ENCODE measurements at regions not wholly inside any gene's neighbourhood (a gene's known extent, or its start where the extent isn't known, plus 50 kb on each side); places are given as distances from the start of the nearest gene placed in this dataset.
"Not testable (repeated sequence)": the region's sequence is repeated elsewhere in the genome, so short reads cannot be mapped to it uniquely, and the experiment has no call there.

DNA sequence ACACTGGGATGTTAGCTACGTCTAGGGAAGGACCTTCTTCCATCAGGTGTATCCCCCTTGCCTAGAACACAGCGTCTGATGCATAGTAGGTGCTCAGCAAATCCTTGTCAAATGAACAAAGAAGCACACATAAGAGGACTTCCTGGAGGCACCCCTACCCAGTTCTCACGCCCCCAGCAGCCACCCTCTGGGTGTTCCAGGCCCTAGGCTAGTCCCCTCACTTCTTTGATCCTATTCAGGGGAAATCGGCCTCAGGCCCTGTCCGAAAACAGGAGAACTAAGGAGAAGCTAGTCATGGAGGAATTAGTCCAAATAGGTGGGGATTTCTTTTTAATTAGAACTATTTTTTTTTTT is 84.7 kb upstream of the SIRPA start:
- DNase-seq: no peak

DNA sequence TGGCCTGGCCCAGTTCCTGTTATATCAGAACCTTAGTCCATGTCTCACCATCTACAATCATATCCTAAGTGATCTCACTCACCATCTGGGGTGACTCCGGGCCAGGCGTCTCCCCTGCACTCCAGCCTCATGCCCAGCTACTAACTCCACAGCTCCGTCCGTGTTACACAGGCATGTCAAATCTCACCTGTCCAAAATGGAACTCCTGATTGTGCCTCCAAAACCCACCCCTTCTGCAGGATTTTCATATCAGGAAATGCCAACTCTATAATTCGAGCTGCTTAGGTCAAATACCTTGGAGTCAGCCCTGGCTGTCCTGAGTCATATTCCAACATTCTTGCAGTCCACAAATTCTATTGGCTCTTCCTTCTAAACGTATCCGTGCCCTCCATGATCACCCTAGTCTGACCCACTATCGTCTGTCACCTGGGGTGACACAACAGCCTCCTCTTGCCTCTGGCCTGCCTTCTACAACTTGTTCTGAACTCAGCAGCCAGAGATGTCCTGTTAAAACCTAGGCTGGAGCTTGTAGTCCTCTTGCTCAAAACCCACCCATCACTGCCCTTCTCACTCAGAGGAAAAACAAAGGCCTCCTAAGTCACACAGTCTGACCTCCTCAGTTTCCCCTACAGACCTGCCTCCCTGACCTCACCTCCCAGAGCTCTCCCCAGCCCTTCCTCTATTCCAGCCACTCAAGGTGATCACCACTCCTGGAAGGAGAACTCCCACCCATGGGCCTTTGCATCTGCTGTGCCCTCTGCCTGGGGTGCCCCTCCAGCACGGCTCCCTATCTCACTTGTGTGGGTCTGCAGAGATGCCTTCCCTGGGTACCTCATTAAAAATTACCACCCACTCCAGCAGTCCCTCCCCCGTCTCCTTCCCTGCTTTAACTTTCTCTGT is 85.3 kb upstream of the SIRPA start:
- DNase-seq: no peak

DNA sequence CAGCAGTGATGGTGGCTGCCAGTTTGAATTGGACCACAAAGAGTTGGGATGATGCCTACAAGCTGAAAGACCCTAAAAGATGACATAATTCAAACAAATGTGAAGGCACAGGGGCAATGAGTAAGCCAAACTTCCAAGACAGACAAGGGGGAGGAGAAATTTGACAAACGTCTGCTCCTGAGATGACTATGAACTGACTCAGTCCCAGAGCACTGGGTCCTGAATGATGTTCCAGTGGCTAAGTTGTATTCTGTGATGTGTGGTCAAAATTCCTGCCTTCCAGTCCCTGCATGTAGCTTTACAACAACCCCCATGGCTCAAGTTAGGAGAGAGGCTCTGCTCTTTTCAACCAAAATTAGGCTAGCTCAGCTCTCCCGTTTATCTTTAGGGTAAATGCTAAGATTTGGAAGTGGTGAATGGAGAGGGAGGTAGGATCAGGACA is 86.1 kb upstream of the SIRPA start:
- DNase-seq: no peak

DNA sequence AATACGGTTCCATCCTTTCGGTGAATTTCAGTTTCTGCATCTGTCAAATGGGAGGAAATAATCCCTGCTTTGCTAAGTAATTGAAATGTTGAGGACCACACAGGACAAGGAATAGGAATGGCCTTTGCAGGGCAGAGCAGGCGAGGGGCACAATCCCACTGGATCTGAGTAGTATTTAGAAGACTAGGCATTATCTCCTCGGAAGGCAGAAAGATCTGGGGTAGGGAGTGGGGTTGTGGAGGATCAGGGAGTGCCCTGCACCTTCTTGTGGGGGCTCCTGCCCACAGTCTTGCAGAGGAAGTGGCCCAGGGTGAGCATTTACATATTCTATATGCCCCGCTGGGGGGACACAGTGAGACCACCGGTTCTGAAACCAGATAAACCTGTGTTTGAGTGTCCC is 87.1 kb upstream of the SIRPA start:
- no peak for DNase-seq

DNA sequence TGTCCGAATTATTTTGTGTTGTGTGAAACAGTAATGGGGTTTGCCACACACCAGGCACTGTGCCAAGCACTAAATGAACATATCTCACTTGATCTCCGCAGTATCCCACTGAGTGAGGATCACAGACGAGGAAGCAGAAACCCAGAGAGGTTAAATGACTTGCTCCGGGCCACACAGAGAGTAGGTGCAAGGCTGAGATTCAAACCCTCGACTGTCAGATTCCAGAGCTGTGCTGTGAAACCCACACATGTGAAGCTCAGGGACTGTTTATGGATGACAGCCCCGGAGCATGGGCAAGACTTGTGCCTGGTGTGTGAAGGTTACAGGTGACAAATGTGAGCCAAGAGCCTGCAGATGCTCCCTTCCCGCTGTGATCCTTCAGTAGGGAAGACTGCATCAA is 87.8 kb upstream of the SIRPA start:
- no peak for DNase-seq

DNA sequence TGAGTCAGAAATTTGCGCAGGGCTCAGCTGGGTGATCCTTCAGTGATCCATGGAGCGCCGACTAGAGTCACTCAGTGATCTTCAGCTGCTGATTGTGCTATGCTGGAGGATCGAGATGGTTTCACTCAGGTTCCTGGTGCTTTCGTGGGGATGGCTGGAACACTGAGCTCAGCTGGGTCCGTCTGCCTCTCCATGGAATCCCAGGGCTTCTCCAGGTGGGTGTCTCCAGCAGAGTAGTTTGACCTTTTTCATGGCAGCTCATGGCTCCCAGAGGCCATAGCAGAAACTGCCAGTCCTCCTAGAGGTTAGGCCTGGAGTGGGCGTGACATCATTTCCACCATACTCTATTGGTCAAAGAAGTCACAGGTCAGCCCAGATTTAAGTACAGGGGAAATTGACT is 88.8 kb upstream of the SIRPA start:
- DNase-seq: no peak

DNA sequence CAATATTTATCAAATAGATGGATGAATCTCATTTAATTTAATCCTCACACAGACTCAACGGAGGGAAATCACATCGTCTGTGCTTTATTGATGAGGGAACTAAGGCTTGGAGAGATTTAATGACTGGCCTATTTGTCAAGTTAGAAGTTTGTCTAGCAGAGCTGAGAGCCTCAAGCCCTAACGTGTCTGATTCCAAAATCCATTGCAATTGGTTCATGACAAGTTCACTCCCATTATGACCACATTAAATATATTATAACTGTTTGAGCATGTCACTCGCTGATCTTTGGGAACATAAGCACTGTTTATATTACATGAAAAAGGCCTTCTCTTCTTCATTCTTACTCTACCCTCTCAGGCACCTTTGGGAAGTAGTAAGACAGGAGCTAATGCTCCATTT is 89.4 kb upstream of the SIRPA start:
- no peak for DNase-seq

DNA sequence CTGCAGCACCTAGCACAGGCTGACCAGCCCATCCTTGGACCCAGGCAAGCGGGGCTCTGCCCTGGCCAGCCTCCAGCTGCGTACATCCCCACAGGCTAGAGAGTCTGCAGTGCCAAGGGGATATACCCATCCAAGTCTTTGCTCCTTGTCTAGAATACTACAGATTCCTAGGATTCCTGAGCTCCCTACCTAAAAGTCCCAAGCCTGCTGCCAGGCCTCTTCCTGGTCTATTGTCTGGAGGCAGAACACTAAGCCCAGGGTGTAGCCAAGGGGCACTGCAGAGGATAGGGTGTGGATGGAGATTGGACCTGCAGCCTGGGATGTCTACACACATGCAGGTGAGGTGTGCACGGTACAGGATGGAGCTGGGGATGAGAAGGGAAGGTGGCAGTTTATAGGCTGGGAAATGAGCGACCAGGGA is 90.0 kb upstream of the SIRPA start:
- no peak for DNase-seq

DNA sequence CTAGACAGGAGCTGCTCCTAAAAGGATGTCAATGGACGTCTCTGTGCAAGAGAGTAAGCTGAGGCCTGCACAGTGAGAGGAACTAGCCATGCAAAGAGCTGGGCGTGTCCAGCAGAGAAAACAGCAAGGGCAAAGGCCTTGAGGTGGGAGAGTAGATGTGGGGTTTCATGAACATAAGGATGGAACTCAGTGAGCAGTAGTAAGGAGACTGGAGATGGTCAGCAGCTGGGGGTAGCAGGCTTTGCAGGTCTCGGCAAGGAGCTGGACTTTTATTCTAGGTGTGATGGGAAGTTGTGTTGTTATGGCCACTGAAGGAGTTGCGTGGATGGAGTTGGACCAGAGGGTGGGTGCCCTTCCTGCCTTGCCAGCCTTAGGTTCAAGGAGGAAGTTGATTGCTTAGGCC is 90.7 kb upstream of the SIRPA start:
- DNase-seq: no peak

DNA sequence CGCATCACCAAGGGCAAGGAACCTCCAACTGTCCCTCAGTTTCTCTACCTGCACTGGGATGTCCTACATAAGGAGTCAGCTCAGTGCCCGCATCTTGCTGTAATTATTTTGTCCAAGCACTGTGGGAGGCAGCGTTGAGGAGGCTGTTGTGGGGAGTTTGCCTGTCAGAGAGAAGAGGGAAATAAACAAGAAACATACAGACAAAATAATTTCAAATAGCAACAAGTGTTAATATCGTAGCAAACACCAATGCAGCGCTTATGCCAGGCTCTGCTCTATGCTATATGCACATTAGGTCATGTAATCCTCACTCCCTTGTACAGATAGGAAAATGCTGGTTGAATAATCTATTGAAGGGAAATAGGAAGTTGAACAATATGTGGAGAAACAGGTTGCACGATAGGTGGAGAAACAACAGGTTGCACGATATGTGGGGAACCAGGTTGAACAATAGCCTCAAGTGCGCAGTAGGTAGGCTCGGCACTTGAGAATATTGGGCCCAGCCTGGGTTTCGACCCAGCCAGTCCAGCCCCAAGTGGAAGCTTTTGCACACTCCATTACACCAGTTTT is 91.2 kb upstream of the SIRPA start:
- no peak for DNase-seq

DNA sequence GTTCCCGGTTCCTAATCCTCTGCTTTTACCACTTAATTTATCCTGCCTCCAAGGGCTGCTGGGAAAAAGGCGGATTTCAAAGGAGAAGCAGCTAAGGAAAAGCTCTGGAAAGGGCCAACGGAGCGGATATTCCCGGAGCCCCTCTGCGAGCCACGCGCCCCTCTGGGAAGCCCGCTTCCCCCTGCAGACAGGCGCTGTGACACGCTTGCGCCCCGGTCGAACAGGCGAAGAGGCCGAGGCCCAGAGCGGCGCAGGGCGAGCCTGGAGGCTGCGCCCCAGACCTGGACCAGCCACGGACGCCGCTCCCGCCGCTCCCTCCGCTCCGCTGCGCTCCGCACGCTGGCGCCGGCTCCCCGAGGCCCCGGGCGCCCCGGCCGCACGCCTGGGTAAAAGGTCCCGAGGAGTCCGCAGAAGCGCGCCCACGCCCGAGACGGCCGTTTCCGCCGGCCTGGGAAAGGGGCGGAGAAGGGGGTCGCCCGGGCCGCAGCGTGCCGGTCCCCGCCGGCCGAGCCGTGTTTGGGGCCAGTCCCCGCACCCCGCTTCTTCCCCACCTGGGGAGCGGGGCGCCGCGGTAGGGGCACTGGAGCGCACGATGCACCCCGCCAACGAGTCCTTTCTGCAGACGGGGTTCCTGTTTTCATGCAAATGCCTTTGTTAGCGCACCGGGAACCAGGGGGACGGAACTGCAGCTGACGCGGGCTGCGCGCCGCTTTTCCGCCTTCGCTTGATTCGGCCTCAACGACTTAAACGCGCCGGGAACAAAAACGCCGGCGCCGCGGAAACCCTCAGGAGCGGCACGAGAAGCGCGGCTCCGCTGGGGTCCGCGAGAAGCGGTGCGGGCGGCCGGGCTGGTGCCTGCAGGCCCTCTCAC is 91.9 kb upstream of the SIRPA start:
- no peak for DNase-seq

DNA sequence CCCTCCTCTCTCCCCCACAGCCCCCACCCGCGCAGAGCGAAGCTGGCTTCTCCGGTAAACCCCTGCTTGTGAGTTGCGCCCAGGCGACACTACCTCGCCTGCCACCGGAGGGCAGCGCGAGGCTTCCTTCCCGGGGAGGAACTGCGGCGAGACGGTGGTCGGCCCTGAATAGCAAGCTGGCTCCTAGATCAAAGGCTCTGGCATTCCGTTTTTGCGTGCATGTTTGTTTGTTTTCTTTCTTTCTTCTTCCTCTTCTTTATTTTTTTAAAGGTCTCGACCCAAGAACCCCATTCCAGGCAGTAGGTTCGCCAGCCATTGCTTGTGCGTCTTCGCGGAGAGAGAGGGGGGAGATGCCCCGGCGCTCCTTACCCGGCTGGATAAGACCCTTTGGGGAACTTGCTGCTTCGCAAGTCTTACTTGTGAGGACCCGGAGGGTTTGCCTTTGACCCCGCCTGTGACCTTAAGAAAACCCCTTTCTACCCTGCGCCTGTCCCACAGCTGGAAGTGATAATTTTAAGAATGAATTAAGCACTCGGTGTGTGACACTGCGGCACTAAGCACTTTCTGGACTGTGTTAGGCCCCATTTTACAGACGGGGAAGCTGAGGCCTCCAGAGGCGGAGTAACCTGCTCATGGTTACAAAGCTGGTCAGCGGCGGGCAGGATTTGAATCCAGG is 92.7 kb upstream of the SIRPA start:
- DNase-seq: no peak

DNA sequence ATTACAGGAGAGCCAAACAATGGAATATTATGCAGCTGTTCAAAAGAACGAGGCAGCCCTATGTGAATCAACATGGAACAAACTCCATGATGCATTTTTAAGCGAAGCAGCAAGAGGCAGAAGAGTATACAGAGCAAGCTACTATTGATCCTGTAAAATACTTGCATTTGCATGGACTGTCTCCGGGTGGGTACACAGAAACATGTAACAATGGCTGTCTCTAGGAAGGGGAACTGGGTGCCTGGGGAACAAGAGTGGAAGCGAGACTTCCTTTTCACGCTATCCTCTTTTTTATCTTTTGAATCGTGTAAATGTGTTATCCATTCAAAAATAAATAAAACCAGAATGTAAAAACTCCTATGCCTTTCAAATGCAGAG is 93.3 kb upstream of the SIRPA start:
- no peak for DNase-seq

DNA sequence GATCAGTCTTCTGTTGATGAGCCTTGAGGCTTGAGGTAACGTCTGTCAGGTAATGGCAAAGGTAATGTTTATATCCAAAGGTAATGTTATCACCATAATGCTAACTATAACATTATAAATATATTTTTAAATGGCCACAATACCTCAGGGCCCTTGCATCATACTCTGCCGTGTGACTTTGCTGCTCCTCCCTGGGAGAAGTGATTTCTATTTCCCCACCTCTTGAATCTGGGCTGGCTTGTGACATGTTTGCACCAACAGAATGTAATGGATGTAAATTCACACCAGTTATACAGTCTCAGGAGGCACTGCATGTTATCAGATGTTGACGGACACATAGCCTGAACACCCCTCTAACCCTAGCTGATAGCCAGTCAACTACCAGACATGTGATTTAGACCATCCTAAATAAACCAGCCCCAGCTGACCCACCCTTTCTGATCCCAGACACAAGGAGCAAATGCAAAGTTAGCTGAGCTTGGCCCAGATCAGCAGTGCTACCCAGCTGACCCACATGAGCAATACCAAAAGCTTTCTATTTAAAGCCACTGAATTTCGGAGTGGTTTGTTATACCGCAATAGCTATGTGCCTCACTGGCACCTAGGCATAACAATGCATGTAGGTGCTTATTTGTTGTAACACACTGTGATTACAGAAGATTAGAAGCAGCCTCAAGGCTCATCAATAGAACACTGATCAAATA is 93.8 kb upstream of the SIRPA start:
- no peak for DNase-seq

DNA sequence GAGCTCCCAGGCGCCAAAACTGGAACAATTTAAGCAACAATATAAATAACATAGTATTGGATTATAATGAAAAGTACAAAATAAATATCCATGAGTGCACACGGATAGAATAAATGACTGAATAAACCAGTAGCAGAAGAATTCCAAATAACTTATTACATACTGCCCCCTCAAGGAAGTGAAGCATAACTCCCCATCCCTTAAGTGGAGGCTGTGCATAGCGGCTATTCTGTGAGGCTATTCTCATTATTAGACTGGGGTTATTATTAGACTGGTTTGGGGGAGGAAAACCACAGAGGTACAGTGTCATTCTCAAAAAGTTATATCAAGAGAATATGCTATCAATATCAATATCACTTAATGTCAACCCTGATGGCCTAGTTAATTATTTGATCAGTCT is 94.4 kb upstream of the SIRPA start:
- no peak for DNase-seq

DNA sequence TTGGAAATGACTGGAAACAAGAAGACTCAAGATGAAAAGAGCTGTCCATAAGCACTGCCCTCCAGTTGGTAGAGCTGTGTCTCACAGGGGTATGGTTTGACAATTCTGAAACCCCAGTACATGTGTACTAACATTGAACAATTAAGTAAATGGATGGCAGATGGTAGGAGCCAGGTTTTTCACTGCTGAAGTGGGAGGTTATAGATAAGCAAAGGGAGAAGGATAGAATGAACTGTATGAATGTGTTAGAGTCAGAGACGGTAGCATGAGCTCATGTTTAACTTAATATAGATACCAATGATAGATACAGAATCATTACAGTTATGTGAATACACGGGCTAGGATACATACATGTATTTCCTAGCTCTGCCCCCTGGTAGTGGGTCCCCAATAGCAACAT is 95.0 kb upstream of the SIRPA start:
- DNase-seq: no peak

DNA sequence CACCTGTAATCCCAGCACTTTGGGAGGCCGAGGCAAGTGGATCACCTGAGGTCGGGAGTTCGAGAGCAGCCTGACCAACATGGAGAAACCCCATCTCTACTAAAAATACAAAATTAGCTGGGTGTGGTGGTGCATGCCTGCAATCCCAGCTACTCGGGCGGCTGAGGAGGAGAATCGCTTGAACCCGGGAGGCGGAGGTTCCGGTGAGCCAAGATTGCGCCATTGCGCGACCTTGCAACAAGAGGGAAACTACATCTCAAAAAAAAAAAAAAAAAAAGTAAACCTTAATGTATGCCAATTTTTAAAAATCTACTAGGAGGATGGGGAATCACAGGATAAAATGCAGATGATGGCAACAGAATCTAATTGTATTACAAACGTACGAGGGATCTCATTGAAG is 95.5 kb upstream of the SIRPA start:
- DNase-seq: not testable (repeated sequence)

DNA sequence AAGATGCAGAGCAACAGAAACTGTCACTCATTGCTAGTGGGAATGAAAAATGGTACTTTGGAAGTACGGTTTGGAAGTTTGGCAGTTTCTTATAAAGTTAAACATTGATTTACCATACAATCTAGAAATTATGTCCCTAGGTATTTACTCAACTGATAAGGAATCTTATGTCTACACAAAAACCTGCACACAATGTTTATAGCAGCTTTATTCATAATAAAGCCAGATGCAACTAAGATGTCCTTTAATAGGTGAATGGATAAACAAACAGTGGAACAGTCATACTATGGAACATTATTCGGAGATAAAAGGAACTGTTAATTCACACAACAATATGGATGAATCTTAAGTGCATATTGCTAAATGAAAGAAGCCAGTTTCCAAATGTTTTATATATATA is 96.2 kb upstream of the SIRPA start:
- no peak for DNase-seq

DNA sequence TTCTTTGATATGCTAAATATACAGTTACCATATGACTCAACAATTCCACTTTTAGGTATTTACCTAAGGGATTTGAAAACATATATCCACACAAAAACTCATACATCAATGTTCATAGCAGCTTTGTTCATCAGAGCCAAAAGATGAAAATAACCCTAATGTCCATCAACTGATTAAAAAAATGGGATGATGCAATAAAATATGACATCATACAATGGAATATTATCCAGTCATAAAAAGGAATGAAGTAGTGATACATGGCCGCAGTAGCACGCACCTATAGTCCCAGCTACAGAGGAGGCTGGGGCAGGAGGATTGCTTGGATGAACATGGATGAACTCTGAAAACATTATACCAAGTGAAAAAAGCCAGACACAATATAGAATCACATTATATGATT is 101.4 kb upstream of the SIRPA start:
- no peak for DNase-seq

DNA sequence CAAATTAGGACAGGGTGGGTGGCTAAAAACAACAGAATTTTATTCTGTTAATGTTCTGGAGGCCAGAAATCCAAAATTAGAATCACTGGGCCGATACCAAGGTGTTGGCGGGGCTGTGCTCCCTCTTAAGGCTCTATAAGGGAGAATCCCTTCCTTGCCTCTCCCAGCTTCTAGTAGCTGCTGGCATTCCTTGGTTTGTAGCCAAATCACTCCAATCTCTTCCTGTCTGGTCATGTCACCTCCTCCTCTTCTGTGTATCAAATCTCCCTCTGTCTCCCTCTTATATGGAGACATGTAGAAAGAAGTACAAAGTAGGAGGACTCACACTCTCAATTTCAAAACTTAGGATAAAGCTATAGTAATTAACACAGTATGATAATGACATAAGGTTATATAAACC is 102.9 kb upstream of the SIRPA start:
- no peak for DNase-seq

DNA sequence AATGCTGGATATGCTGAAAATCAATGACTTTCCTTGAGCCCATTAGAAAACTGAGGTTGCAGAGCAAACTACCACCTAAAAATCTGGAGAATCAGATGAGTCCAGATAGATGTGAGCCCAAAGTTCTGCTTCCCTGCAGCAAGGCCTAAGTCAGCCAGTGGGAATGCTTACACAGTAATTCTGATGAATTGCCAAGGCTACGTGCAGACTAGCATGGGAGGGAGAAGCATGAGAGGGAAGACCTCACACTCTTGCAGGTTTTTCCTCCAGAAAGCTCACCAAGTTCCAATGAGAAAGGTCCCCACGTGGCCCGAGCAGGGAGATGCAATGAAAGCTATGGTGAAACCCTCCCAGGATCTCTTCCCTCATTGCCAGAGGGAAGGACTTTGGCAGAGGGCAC is 104.8 kb upstream of the SIRPA start:
- DNase-seq: no peak

DNA sequence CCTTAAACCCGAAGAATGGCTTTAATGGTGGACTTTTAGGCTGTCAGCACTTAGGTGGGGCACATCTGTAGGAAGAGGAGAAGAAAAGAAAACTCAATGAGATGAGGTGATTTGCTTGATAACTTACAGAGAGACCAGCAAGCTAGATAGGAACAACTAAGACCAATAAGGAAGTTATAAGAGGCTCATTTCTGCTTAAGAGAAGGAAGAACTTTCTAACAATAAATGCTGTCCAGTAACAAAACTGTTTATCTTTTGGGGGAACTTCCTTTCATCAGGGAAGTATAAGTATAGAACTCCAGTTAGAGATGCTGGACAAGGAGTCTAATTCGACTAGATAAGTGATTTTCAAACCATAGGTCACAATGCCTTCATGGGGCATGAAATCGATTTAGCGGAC is 107.2 kb upstream of the SIRPA start:
- DNase-seq: no peak

DNA sequence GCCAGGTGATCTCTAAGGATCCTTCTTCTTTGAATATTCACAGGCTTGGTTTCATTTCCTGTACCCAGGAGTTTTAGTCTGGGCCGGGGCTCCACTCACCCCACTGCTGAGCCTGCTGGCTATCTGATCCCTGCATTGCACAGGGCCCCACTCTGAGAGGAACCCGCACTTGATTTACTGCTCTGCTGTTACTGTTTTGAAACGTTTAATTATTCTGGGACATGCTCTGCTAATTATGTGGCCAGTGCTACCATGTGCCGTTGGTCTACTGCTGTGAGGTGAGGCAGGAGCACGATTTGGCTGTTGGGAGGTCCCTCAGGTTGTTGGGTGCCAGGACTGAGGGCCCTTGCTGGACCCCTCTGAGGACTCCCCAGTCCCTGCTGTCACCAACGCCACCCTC is 108.7 kb upstream of the SIRPA start:
- no peak for DNase-seq
